Activated CD4-positive, alpha-beta T cell treated with anti-CD3 and anti-CD28 coated beads, Interleukin-2, amount 10 ng/mL, durations not matched to agents 7 days and 5 days (primary cell): ENCODE measurements at regions not wholly inside any gene's neighbourhood (a gene's known extent, or its start where the extent isn't known, plus 50 kb on each side); places are given as distances from the start of the nearest gene placed in this dataset.

Experiments used
- CTCF ChIA-PET: fragments of 350-600 bp; sonication (Branson Sonifier 250); formaldehyde crosslinking; loops from one replicate; lab custom pipeline; 2021; ENCODE audit warnings: antibody characterized with exemption; lab: Charles Lee
- POLR2A ChIA-PET: fragments of 350-600 bp; sonication (Branson Sonifier 250); formaldehyde crosslinking; loops from one replicate; lab custom pipeline; 2021; ENCODE audit warnings: antibody characterized with exemption; lab: Charles Lee
- DNase-seq: peaks from one replicate; pipeline ENCODE4 v3.0.0-alpha.2; 2020
- H3K27ac Mint-ChIP-seq: one replicate; pipeline ENCODE4 v1.8.0; 2021; ENCODE audit warnings: mild to moderate bottlenecking, moderate library complexity, mixed read lengths
- H3K27me3 Mint-ChIP-seq: one replicate; pipeline ENCODE4 v1.8.0; 2021; ENCODE audit warnings: mixed read lengths
- H3K36me3 Mint-ChIP-seq: one replicate; pipeline ENCODE4 v1.8.0; 2021; ENCODE audit warnings: low read depth, mixed read lengths
- H3K4me1 Mint-ChIP-seq: one replicate; pipeline ENCODE4 v1.8.0; 2021; ENCODE audit warnings: mixed read lengths
- H3K4me3 Mint-ChIP-seq: one replicate; pipeline ENCODE4 v1.8.0; 2021; ENCODE audit warnings: mild to moderate bottlenecking, moderate library complexity, mixed read lengths
- H3K9me3 Mint-ChIP-seq: one replicate; pipeline ENCODE4 v1.8.0; 2021; ENCODE audit warnings: mixed read lengths

- H3K27ac Mint-ChIP-seq, result no peak overlapping the region
- no peak overlapping the region for H3K4me3 Mint-ChIP-seq
- no peaks in the 10 kb centered on the region for H3K27me3 Mint-ChIP-seq
- H3K36me3 Mint-ChIP-seq, result no peaks in the 10 kb centered on the region
- H3K9me3 Mint-ChIP-seq, result no peaks in the 10 kb centered on the region
- ChIA-PET POLR2A (no interaction called here), CTCF (no interaction called here)
- no peak for DNase-seq
- H3K4me1 Mint-ChIP-seq, result no peaks in the 10 kb centered on the region
Observed at GRCh38 chrX:149121206-149121920, 383.7 kb downstream of the IDS start.

GRCh38 chrX:149120459-149120858, 384.6 kb downstream of the IDS start:
- Mint-ChIP-seq H3K27ac (no peak overlapping the region), H3K4me3 (no peak overlapping the region), H3K36me3 (no peaks in the 10 kb centered on the region), H3K27me3 (no peaks in the 10 kb centered on the region), H3K4me1 (no peaks in the 10 kb centered on the region), H3K9me3 (no peaks in the 10 kb centered on the region)
- no peak for DNase-seq
- ChIA-PET POLR2A (no interaction called here), CTCF (no interaction called here)

GRCh38 chrX:149114874-149115273, 390.2 kb downstream of the IDS start:
- POLR2A ChIA-PET, result no interaction called here
- Mint-ChIP-seq H3K36me3 (no peaks in the 10 kb centered on the region), H3K27me3 (no peaks in the 10 kb centered on the region), H3K4me1 (no peaks in the 10 kb centered on the region), H3K27ac (no peak overlapping the region), H3K9me3 (peaks cover 6% of the 10 kb centered on the region), H3K4me3 (no peak overlapping the region)
- DNase-seq, result no peak
- CTCF ChIA-PET, result no interaction called here

GRCh38 chrX:149114001-149114400, 391.1 kb downstream of the IDS start:
- Mint-ChIP-seq H3K36me3 (no peaks in the 10 kb centered on the region), H3K27ac (no peak overlapping the region)

GRCh38 chrX:149097786-149098185, 407.3 kb downstream of the IDS start:
- no peaks in the 10 kb centered on the region for H3K27me3 Mint-ChIP-seq
- ChIA-PET CTCF (no interaction called here), POLR2A (no interaction called here)
- H3K36me3 Mint-ChIP-seq, result no peaks in the 10 kb centered on the region
- H3K27ac Mint-ChIP-seq, result no peak overlapping the region
- H3K4me3 Mint-ChIP-seq, result no peak overlapping the region
- H3K9me3 Mint-ChIP-seq, result no peaks in the 10 kb centered on the region
- no peaks in the 10 kb centered on the region for H3K4me1 Mint-ChIP-seq
- DNase-seq, result no peak

More at GRCh38 chrX:149114001-149114400, 391.1 kb downstream of the IDS start:
- ChIA-PET POLR2A (no interaction called here), CTCF (no interaction called here)
- Mint-ChIP-seq H3K27me3 (no peaks in the 10 kb centered on the region), H3K9me3 (peaks cover 12% of the 10 kb centered on the region), H3K4me1 (no peaks in the 10 kb centered on the region), H3K4me3 (no peak overlapping the region)
- no peak for DNase-seq

- ChIA-PET POLR2A (no interaction called here), CTCF (no interaction called here)
- Mint-ChIP-seq H3K27me3 (no peaks in the 10 kb centered on the region), H3K36me3 (no peaks in the 10 kb centered on the region), H3K9me3 (no peaks in the 10 kb centered on the region), H3K27ac (no peak overlapping the region), H3K4me3 (no peak overlapping the region), H3K4me1 (no peaks in the 10 kb centered on the region)
- DNase-seq, result no peak
Observed at GRCh38 chrX:149092179-149092578, 412.9 kb downstream of the IDS start.

- Mint-ChIP-seq H3K4me1 (peaks cover under 1% of the 10 kb centered on the region), H3K9me3 (no peaks in the 10 kb centered on the region), H3K4me3 (no peak overlapping the region), H3K36me3 (no peaks in the 10 kb centered on the region), H3K27me3 (no peaks in the 10 kb centered on the region), H3K27ac (no peak overlapping the region)
- DNase-seq, result no peak
- POLR2A ChIA-PET, result no interaction called here
- CTCF ChIA-PET, result no interaction called here
Observed at GRCh38 chrX:149079805-149080406, 425.2 kb downstream of the IDS start.

- ChIA-PET POLR2A (interaction anchor here (0.6 kb wide), 1 partner anchor 491 kb away, joined by 4 read pairs; no protein-coding TSS in a partner anchor), CTCF (no interaction called here)
- peaks cover 7% of the 10 kb centered on the region for H3K4me1 Mint-ChIP-seq
- peak overlapping the region; percentile 60 for H3K27ac Mint-ChIP-seq
- no peaks in the 10 kb centered on the region for H3K27me3 Mint-ChIP-seq
- H3K36me3 Mint-ChIP-seq, result no peaks in the 10 kb centered on the region
- H3K4me3 Mint-ChIP-seq, result no peak overlapping the region
- no peaks in the 10 kb centered on the region for H3K9me3 Mint-ChIP-seq
- peak; percentile 18 for DNase-seq
Observed at GRCh38 chrX:149074398-149074797, 430.7 kb downstream of the IDS start.

GRCh38 chrX:149073479-149073878, 431.6 kb downstream of the IDS start:
- DNase-seq, result no peak
- ChIA-PET POLR2A (no interaction called here), CTCF (no interaction called here)
- Mint-ChIP-seq H3K36me3 (no peaks in the 10 kb centered on the region), H3K4me3 (no peak overlapping the region), H3K27me3 (no peaks in the 10 kb centered on the region), H3K9me3 (no peaks in the 10 kb centered on the region), H3K27ac (no peak overlapping the region), H3K4me1 (peaks cover 7% of the 10 kb centered on the region)

- Mint-ChIP-seq H3K4me3 (no peak overlapping the region), H3K9me3 (no peaks in the 10 kb centered on the region), H3K27me3 (no peaks in the 10 kb centered on the region), H3K4me1 (peaks cover 7% of the 10 kb centered on the region), H3K36me3 (no peaks in the 10 kb centered on the region), H3K27ac (no peak overlapping the region)
- no peak for DNase-seq
- ChIA-PET POLR2A (no interaction called here), CTCF (no interaction called here)
Observed at GRCh38 chrX:149069899-149070298, 435.2 kb downstream of the IDS start.

GRCh38 chrX:149060921-149061320, 444.2 kb downstream of the IDS start:
- Mint-ChIP-seq H3K36me3 (no peaks in the 10 kb centered on the region), H3K4me3 (no peak overlapping the region), H3K4me1 (no peaks in the 10 kb centered on the region), H3K27ac (no peak overlapping the region), H3K27me3 (no peaks in the 10 kb centered on the region), H3K9me3 (no peaks in the 10 kb centered on the region)
- ChIA-PET CTCF (no interaction called here), POLR2A (no interaction called here)
- DNase-seq, result no peak
